GM21447 (cell line): ENCODE measurements at regions not wholly inside any gene's neighbourhood (a gene's known extent, or its start where the extent isn't known, plus 50 kb on each side); places are given as distances from the start of the nearest gene placed in this dataset.

ENCODE experiments used
- ATAC-seq: cut with Tn5 transposase; IDR thresholded peaks from one replicate; pipeline ENCODE4 v1.9.1; 2021; ENCODE audit not compliant: unreplicated experiment

DNA sequence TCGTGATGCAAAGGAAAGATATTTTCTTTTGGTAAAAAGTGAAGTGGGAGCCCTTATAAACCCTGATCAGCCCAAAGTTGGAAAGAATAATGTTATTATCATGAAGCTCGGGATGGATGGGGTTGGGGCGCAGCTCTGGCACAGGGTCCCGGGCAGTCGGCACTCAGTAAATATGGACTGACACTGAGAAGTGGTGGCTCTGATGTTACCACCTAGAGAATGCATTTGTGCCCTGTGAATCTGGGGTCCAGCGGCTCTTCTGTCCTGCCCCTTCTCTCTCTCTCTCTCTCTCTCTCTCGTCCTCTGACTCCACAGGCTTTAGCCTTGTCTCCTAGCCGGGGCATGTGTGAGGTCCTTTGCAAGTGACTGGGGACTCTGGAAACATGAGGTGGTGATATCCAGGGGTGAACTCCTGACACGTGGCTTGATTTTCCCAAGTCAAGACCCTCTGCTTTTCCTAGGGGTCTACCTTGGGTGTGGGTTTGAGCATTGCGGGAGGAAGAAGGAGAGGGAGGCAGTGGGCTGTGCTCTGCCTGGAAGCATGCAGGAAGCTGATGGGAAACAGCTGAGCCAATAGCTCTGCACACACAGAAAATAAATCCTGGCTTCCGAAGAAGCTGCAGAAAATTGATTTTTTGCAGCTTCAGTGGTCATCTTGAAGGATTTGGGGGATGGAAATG is 162.7 kb downstream of the MACROH2A1 start:
- ATAC-seq = no peak

- no peak for ATAC-seq
These were observed 163.3 kb downstream of the MACROH2A1 start for GRCh38 chr5:135235551-135236227.

- ATAC-seq = no peak
These were observed 164.2 kb downstream of the MACROH2A1 start for GRCh38 chr5:135234666-135235401.

DNA sequence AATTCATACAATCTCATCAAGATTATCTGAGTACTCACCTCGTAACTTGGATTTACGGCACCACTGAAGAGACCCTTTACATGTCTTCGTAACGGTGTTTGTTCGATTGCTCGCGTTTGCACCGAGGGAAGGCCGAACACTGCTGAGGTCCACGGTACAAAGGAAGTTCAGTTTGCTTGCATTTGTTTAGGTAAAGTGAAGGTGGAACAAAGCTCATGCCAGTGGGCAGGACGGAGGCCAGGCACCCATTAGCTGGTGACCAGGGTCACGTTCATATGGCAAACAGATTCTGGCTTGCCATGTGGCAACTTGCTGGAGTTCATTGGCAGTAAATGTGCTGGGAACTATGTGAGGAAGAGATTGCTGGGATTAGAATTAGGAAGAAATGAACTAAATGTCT is 164.8 kb downstream of the MACROH2A1 start:
- no peak for ATAC-seq

DNA sequence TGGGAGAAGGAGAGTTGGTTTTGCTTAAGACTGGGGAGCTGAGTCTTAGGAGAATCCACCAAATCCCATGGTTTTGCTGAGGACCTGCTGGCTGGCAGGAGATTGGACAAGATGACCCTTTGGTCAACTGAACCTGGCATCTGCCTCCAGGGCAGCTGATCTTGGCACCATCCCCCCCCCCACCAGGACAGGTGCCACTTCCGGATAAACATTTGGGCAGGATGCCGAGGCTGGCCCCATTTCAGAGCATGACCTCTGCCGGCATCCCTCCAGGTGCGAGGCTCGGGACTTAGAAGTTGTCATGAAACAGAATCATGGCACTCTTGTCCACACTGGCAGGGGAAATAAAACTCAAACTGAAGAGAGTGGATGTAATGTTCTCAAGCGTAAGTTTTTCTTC is 165.6 kb downstream of the MACROH2A1 start:
- no peak for ATAC-seq

DNA sequence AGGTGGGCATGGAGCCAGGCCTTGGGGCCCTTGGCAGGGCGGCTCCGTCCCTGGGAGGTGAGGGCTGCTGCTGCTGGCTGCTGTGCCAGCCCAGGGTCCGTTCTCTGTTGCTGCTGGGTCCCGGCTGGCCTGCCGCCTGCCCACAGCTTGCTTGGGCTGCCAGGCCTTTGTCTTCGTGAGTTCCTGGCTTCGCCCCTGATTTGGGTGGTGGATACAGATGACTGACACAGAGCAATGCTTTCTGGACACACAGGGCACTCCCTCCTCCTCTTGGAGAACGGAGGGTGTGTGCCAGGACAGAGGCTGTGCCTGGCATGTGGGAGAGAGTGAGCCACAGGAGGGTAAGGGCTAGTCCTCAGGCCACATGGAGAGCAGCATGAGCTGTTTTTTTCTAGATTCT is 166.1 kb downstream of the MACROH2A1 start:
- ATAC-seq = no peak

DNA sequence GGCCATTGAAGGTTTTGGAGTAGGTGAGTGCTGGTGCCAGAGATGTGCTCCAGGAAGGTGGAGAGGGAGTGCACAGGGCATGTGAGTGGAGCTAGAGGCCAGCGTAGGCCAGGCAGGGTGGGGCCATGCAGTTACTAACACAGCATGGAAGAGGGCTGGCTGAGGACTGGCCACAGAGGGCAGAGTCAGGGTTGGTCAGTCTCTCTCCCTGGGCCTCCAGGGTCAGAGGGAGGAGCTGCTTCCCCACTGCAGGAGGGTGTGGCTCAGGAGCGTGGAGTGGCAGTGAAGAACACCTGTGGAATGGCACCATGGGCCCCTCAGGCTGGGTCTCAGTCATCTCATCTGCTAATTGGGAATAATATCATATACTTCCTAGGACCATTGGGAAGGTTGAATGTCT is 167.7 kb downstream of the MACROH2A1 start:
- ATAC-seq = no peak

DNA sequence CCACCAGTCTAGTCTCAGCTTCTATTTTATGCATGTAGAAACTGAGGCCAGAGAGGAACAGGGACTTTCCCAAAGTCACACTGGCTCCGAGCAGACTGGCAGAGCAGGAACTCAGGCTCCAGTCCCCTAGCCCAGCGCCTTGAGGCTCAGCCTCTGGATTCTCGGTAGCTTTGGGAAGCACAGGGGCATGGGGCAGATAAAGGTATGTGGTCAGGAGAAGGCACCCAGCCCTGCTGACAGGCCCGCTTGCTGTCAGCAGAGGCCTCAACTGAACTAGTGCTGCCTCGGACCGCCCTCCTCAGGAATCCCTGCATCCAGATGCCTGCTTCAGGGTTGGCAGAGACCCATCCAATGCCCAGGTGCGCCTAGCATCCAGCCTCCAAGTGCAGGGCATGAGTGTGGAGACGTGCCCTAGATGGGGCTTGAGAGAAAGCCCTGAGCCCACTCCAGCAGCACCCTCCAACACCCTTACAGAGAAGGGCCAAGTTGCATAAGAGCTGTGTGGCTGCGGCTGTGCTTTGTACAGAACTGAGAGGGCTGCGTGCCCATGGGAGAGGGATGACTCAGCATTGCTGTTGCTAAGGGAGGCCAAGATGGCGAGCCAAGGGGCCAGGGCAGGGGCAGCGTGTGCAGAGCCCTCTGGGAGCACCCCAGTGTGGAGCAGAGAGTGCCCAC is 168.6 kb downstream of the MACROH2A1 start:
- ATAC-seq = no peak

GRCh38 chr5:135229679-135230132 is 169.3 kb downstream of the MACROH2A1 start:
- no peak for ATAC-seq

GRCh38 chr5:135229122-135229521 is 169.9 kb downstream of the MACROH2A1 start:
- no peak for ATAC-seq

- no peak for ATAC-seq
These were observed 170.8 kb downstream of the MACROH2A1 start for GRCh38 chr5:135228222-135228621.

GRCh38 chr5:135227064-135228022 is 171.7 kb downstream of the MACROH2A1 start:
- ATAC-seq = no peak

DNA sequence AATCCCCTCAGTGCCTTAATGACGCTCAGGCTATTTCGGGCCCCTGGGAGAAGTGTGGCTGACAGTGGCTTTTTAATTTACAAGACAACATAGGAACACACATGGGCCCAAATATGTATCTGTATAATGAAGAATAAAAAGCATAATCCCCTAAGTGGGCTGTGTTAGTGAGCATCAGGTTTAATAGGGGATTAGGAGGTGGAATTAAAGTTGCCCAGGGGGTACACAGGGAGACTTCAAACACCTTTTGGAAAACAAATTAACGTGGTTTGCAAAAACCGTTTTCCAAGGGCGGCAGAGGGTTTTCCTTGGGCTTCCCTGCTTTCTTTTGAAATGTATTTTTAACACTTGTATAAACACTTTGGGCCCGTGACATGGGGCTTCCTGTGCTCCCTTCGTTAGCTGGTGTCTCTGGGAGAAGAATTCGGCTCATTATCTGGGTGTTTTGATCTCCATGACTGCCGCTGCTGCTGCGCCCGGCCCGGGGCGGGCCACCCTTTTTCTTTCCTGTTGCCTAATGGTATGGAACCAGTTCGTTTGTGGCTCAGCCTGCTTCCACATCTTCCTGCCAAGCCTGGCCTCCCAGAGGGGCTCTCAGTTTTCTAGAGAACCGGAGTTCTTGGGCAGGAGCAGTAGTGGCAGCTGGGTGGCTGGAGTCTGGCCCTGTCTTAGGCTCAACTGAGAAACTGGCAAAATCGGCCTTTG is 173.0 kb downstream of the MACROH2A1 start:
- no peak for ATAC-seq

GRCh38 chr5:135223891-135224625 is 175.0 kb downstream of the MACROH2A1 start:
- no peak for ATAC-seq

DNA sequence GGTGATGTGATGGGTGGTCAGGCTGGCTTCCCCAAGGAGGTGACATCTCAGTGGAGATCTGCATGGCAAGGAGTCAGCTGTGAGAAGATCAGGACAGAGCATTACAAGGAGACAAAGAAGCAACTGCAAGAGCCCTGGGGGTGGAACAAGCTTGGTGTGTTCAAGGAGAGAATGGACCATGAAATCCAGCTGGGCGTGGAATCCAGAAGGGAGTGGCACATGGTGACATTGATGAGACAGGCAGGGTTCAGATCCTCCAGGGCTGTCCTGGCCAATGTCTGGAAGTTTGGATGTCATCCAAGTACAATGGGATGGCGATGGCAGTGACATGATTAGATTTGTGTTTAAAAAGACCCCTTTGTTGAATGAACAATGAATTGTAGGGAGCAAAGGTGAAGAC is 175.6 kb downstream of the MACROH2A1 start:
- ATAC-seq = no peak

- no peak for ATAC-seq
These were observed 176.3 kb downstream of the MACROH2A1 start for GRCh38 chr5:135222771-135223170.

DNA sequence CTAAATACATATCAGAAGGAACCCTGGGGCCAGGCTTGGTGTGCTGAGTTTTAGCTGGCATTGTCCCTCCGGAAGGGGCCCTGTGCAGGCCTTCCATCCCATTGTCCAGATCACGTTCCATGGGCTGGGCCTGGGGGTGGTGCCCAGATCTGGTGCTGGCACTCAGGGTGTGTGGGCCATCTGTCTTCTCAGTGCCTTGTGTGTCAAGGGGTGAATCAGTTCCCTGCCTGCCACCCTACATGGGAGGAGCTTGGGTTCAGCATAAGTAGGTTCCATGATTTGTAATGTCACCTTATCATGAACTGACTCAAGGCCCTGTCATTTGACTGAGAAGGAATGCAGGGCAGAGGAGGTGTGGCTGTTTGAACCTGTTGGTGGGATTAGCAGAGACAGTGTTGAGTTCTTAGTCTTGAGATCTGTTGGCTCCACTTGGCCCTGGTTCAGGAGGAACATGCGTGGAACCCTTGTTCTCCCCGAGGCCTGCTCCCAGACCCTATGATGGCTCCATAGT is 176.8 kb downstream of the MACROH2A1 start:
- ATAC-seq = no peak

GRCh38 chr5:135221696-135222095 is 177.3 kb downstream of the MACROH2A1 start:
- ATAC-seq = no peak

DNA sequence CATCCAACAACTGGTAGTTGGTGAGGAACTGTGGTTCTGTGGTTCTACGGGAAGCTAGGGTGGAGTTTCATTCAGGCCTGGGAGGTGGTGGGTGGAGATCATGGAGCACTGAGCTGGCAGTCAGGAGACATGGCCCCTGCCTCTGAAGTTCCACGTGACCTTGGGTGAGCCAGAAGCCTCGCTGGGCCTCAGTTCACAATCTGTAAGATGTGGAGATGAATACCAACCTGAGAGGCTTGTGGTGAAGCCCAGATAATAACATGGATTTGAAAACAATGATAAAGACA is 177.9 kb downstream of the MACROH2A1 start:
- ATAC-seq = no peak
